Natural killer cell (primary cell): ENCODE measurements at regions not wholly inside any gene's neighbourhood (a gene's known extent, or its start where the extent isn't known, plus 50 kb on each side); places are given as distances from the start of the nearest gene placed in this dataset.

Source experiments
- ATAC-seq, 3 donors: fragments of 150-1000 bp in 2 of 3; fragments of 200-7000 bp in 1 of 3; cut with Tn5 transposase; 1 replicate in 1 of 3; 2 replicates in 2 of 3; pipeline ENCODE4 v1.10.0; 2021; ENCODE audit warnings: mild to moderate bottlenecking in 2 of 3, moderate library complexity in 2 of 3
- DNase-seq, 2 donors: peaks; one replicate each; pipeline versions ENCODE4 v3.0.0 to v3.0.0-alpha.2; 2013 to 2021; ENCODE audit warnings: mixed read lengths in 1 of 2
- H3K27ac ChIP-seq: one replicate; pipeline ENCODE4 v1.5.1; 2013; ENCODE audit warnings: mild to moderate bottlenecking, low read length
- H3K27me3 ChIP-seq: one replicate; pipeline ENCODE4 v1.6.1; 2013; ENCODE audit warnings: low read length; ENCODE audit not compliant: control insufficient read depth, insufficient read depth
- H3K36me3 ChIP-seq: one replicate; pipeline ENCODE4 v1.6.1; 2013; ENCODE audit warnings: low read length; ENCODE audit not compliant: control insufficient read depth, insufficient read depth
- H3K4me1 ChIP-seq: one replicate; pipeline ENCODE4 v1.6.1; 2013; ENCODE audit warnings: low read length; ENCODE audit not compliant: control insufficient read depth, insufficient read depth
- H3K4me3 ChIP-seq: one replicate; pipeline ENCODE4 v1.5.1; 2013; ENCODE audit warnings: low read length
- H3K9me3 ChIP-seq: one replicate; pipeline ENCODE4 v1.6.1; 2013; ENCODE audit warnings: low read length; ENCODE audit not compliant: control insufficient read depth, insufficient read depth
- H3K27ac Mint-ChIP-seq, 2 donors: one replicate each; pipeline ENCODE4 v1.8.0; 2022; ENCODE audit warnings: mild to moderate bottlenecking in 2 of 2, mixed read lengths in 2 of 2, moderate library complexity in 1 of 2
- H3K27me3 Mint-ChIP-seq, 2 donors: one replicate each; pipeline ENCODE4 v1.8.0; 2022; ENCODE audit warnings: low read depth in 2 of 2, mixed read lengths in 2 of 2
- H3K36me3 Mint-ChIP-seq: one replicate; pipeline ENCODE4 v1.8.0; 2022; ENCODE audit warnings: mixed read lengths
- H3K4me1 Mint-ChIP-seq, 2 donors: one replicate each; pipeline ENCODE4 v1.8.0; 2022; ENCODE audit warnings: mixed read lengths in 2 of 2
- H3K4me3 Mint-ChIP-seq: one replicate; pipeline ENCODE4 v1.8.0; 2022; ENCODE audit warnings: mild to moderate bottlenecking, moderate library complexity, mixed read lengths
- H3K9me3 Mint-ChIP-seq, 2 donors: one replicate each; pipeline ENCODE4 v1.8.0; 2022; ENCODE audit warnings: mixed read lengths in 2 of 2
- CTCF ChIP-seq: fragments of 200-600 bp; IDR thresholded peaks from one replicate; pipeline ENCODE4 v1.8.0; 2022; ENCODE audit warnings: antibody characterized with exemption
- WGBS: methylation state at CpG from one replicate; pipeline ENCODE4 v1.1.7; 2013; ENCODE audit warnings: missing lambda C conversion rate; ENCODE audit not compliant: insufficient coverage; 5-methylcytosine and 5-hydroxymethylcytosine counted together
- intact Hi-C: fragments of 100-400 bp; cut with micrococcal nuclease; formaldehyde crosslinking; loops from one replicate; pipeline ENCODE4 v1.14.2; 2022

GRCh38 chr4:115938764-115939443 lies 825.5 kb upstream of the NDST4 start:
- 86% methylated on average over 2 of the region's 4 CpGs for WGBS
- ATAC-seq (no peak), DNase-seq (no peak)
- Histone ChIP-seq H3K27ac (no peak overlapping the region), H3K4me1 (no peaks in the 10 kb centered on the region), H3K27me3 (no peaks in the 10 kb centered on the region), H3K36me3 (no peaks in the 10 kb centered on the region), H3K4me3 (no peak overlapping the region), H3K9me3 (peaks cover 2% of the 10 kb centered on the region)
- TF ChIP-seq CTCF = no peak
- Mint-ChIP-seq H3K9me3 (peaks cover 6 to 8% of the 10 kb centered on the region in 2 donors), H3K4me1 (no peaks in the 10 kb centered on the region), H3K27ac (no peak overlapping the region), H3K36me3 (no peaks in the 10 kb centered on the region), H3K4me3 (no peak overlapping the region), H3K27me3 (no peaks in the 10 kb centered on the region)
- intact Hi-C loops = no loop called here

- Mint-ChIP-seq H3K9me3 (peaks cover 3 to 4% of the 10 kb centered on the region in 2 donors), H3K27ac (no peak overlapping the region), H3K4me1 (no peaks in the 10 kb centered on the region), H3K27me3 (no peaks in the 10 kb centered on the region), H3K4me3 (no peak overlapping the region), H3K36me3 (no peaks in the 10 kb centered on the region)
- H3K36me3 ChIP-seq = no peaks in the 10 kb centered on the region
- no CpG with 5 or more reads among the region's 1 CpG for WGBS
- DNase-seq (no peak), ATAC-seq (no peak)
- intact Hi-C loops = no loop called here
- no peak for TF ChIP-seq CTCF
- peaks cover under 1% of the 10 kb centered on the region for H3K9me3 ChIP-seq
- no peak overlapping the region for H3K4me3 ChIP-seq
- no peaks in the 10 kb centered on the region for H3K4me1 ChIP-seq
- H3K27ac ChIP-seq = no peak overlapping the region
- H3K27me3 ChIP-seq = no peaks in the 10 kb centered on the region
These were observed 816.0 kb upstream of the NDST4 start for GRCh38 chr4:115929373-115929772.

DNA sequence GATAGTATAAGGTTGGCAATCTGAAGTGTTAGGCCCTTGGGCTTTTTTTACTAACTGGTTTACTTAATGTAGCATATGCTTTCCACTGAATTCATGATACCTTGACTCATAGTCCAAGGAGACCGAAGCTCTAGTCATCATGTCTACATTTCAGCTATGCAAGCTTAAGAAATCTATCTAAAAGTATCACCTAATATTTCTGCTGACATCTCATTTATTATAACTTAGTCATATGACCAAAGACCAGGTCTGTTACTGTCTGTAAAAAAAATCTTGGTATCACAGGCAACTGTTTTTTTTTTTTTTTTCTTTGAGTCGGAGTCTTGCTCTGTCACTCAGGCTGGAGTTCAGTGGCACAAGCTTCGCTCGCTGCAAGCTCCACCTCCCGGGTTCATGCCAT lies 814.0 kb upstream of the NDST4 start:
- no peaks in the 10 kb centered on the region for H3K36me3 Mint-ChIP-seq
- H3K4me1 Mint-ChIP-seq = no peaks in the 10 kb centered on the region
- ATAC-seq = no peak
- TF ChIP-seq CTCF = no peak
- no peak overlapping the region for H3K4me3 Mint-ChIP-seq
- H3K27me3 ChIP-seq = no peaks in the 10 kb centered on the region
- no peak for DNase-seq
- whole genome bisulfite sequencing = 69% methylated on average over 5 of the region's 5 CpGs
- no peak overlapping the region for H3K27ac Mint-ChIP-seq
- no peaks in the 10 kb centered on the region for H3K27me3 Mint-ChIP-seq
- no peaks in the 10 kb centered on the region for H3K4me1 ChIP-seq
- no peaks in the 10 kb centered on the region for H3K9me3 ChIP-seq
- intact Hi-C loops = no loop called here
- peaks cover 6% of the 10 kb centered on the region in 2 donors for H3K9me3 Mint-ChIP-seq
- no peak overlapping the region for H3K4me3 ChIP-seq
- H3K36me3 ChIP-seq = no peaks in the 10 kb centered on the region
- no peak overlapping the region for H3K27ac ChIP-seq

DNA sequence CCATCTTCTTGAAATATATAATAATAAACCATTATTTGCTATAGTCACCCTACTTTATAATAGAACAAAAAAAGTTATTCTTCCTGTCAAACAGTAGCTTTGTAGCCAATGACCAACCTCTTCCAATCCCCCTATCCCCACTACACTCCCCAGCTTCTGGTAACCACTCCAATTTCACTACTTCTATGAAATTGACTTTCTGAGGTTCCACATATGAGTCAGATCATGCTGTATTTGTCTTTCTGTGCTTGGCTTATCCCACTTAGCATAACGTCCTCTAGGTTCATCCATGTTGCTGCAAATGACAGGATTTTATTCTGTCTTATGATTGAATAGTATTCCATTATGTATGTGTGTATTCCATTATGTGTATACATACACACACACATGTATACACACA lies 809.7 kb upstream of the NDST4 start:
- H3K4me3 ChIP-seq = no peak overlapping the region
- no peaks in the 10 kb centered on the region for H3K27me3 ChIP-seq
- H3K36me3 ChIP-seq = no peaks in the 10 kb centered on the region
- intact Hi-C loops = no loop called here
- H3K9me3 Mint-ChIP-seq = peaks cover 9 to 12% of the 10 kb centered on the region in 2 donors
- TF ChIP-seq CTCF = no peak
- H3K4me1 Mint-ChIP-seq = no peaks in the 10 kb centered on the region
- no peak for ATAC-seq
- H3K36me3 Mint-ChIP-seq = no peaks in the 10 kb centered on the region
- no peaks in the 10 kb centered on the region for H3K27me3 Mint-ChIP-seq
- no peak overlapping the region for H3K27ac Mint-ChIP-seq
- H3K4me3 Mint-ChIP-seq = no peak overlapping the region
- 71% methylated on average over 1 of the region's 1 CpG for WGBS
- no peak for DNase-seq
- peaks cover 6% of the 10 kb centered on the region for H3K9me3 ChIP-seq
- no peaks in the 10 kb centered on the region for H3K4me1 ChIP-seq
- H3K27ac ChIP-seq = no peak overlapping the region
